Osteoblast (primary cell): ENCODE measurements at regions not wholly inside any gene's neighbourhood (a gene's known extent, or its start where the extent isn't known, plus 50 kb on each side); places are given as distances from the start of the nearest gene placed in this dataset.

ENCODE experiments used
- DNase-seq: peaks from one replicate; pipeline ENCODE4 v3.0.0; 2011; ENCODE audit warnings: low spot score, mixed read lengths; ENCODE audit not compliant: insufficient read length; ENCODE audit errors: missing footprints
- H2AFZ ChIP-seq: 2 replicates; pipeline ENCODE4 v1.6.0; 2011; ENCODE audit warnings: mild to moderate bottlenecking, low read length
- H3K27ac ChIP-seq: 2 replicates; pipeline ENCODE4 v1.5.1; 2011; ENCODE audit warnings: mild to moderate bottlenecking, low read depth, low read length, moderate library complexity
- H3K27me3 ChIP-seq: 2 replicates; pipeline ENCODE4 v1.6.0; 2012; ENCODE audit warnings: mild to moderate bottlenecking, control low read depth, inconsistent platforms, low read length, moderate library complexity; ENCODE audit not compliant: insufficient read depth
- H3K36me3 ChIP-seq: 2 replicates; pipeline ENCODE4 v1.5.1; 2011; ENCODE audit warnings: mild to moderate bottlenecking, low read length, control low read depth, moderate library complexity; ENCODE audit not compliant: insufficient read depth
- H3K4me1 ChIP-seq: 2 replicates; pipeline ENCODE4 v1.5.1; 2011; ENCODE audit warnings: mild to moderate bottlenecking, low read length, control low read depth, moderate library complexity; ENCODE audit not compliant: insufficient read depth
- H3K4me2 ChIP-seq: 2 replicates; pipeline ENCODE4 v1.6.0; 2011; ENCODE audit warnings: mild to moderate bottlenecking, low read length; ENCODE audit not compliant: insufficient read depth
- H3K4me3 ChIP-seq: fragments of 200-600 bp; sonication (generic); 3 replicates; pipeline ENCODE4 v1.5.1; 2012; ENCODE audit warnings: mild to moderate bottlenecking, low read length, inconsistent platforms; ENCODE audit not compliant: insufficient read depth
- H3K79me2 ChIP-seq: 2 replicates; pipeline ENCODE4 v1.6.0; 2012; ENCODE audit warnings: mild to moderate bottlenecking, low read length, control low read depth, inconsistent platforms; ENCODE audit not compliant: insufficient read depth
- H3K9me3 ChIP-seq: 2 replicates; pipeline ENCODE4 v1.5.1; 2011; ENCODE audit warnings: low read depth, low read length, control low read depth
- H4K20me1 ChIP-seq: 2 replicates; pipeline ENCODE4 v1.6.0; 2012; ENCODE audit warnings: mild to moderate bottlenecking, low read length, control low read depth; ENCODE audit not compliant: insufficient read depth
- TF ChIP-seq, protein P1 (sequence below): IDR thresholded peaks from 2 replicates; pipeline ENCODE4 v1.5.1; 2011; ENCODE audit warnings: mild to moderate bottlenecking, low read depth, low read length, moderate library complexity; ENCODE audit errors: extremely low read depth

DNA sequence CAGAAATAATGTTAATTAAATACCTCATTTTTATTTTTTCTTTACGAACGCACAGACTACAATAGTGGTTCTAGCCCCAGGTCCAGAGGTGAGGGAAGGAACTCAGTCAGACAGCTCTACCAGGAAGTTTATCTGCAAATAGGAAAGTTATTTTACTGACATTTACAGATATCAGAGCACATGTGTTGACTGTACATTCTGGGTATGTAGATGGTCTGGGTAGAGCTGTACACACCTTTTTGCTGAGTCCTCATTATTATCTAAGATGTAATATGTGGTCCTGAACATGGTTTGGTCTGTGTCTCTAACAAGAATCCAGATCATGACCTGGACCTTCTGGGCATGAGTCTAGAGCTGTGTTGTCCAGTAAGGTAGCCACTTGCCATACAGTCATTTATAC lies 74.6 kb upstream of the KIF5B start:
- H3K9me3 ChIP-seq, result no peaks in the 10 kb centered on the region
- H3K27ac ChIP-seq, result no peak overlapping the region
- no peaks in the 10 kb centered on the region for H3K79me2 ChIP-seq
- no peak overlapping the region for H3K4me2 ChIP-seq
- TF ChIP-seq, protein P1, sequence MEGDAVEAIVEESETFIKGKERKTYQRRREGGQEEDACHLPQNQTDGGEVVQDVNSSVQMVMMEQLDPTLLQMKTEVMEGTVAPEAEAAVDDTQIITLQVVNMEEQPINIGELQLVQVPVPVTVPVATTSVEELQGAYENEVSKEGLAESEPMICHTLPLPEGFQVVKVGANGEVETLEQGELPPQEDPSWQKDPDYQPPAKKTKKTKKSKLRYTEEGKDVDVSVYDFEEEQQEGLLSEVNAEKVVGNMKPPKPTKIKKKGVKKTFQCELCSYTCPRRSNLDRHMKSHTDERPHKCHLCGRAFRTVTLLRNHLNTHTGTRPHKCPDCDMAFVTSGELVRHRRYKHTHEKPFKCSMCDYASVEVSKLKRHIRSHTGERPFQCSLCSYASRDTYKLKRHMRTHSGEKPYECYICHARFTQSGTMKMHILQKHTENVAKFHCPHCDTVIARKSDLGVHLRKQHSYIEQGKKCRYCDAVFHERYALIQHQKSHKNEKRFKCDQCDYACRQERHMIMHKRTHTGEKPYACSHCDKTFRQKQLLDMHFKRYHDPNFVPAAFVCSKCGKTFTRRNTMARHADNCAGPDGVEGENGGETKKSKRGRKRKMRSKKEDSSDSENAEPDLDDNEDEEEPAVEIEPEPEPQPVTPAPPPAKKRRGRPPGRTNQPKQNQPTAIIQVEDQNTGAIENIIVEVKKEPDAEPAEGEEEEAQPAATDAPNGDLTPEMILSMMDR, result no peak
- no peaks in the 10 kb centered on the region for H3K27me3 ChIP-seq
- H3K4me3 ChIP-seq, result no peak overlapping the region
- H4K20me1 ChIP-seq, result no peaks in the 10 kb centered on the region
- H3K4me1 ChIP-seq, result no peaks in the 10 kb centered on the region
- no peak for DNase-seq
- no peaks in the 10 kb centered on the region for H3K36me3 ChIP-seq
- no peak overlapping the region for H2AFZ ChIP-seq

DNA sequence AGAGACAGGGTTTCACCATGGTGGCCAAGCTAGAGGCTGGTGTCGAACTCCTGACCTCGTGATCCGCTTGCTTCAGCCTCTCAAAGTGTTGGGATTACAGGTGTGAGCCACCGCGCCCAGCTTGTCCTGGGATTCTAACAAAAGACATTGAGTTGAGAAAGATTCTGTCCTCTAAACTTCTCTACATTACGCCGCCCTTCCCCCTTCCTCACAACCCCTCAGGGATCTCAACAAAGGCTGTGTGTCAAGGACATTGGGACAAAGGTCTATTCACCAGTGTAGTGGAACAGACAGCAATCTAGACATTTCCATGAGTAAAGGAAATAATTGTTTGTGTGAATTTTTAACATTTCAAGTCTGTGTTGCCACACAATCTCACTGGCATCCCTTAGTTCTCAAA lies 68.8 kb upstream of the KIF5B start:
- H2AFZ ChIP-seq, result no peak overlapping the region
- no peaks in the 10 kb centered on the region for H4K20me1 ChIP-seq
- no peaks in the 10 kb centered on the region for H3K36me3 ChIP-seq
- DNase-seq, result no peak
- no peak overlapping the region for H3K4me3 ChIP-seq
- H3K27me3 ChIP-seq, result no peaks in the 10 kb centered on the region
- H3K79me2 ChIP-seq, result no peaks in the 10 kb centered on the region
- no peaks in the 10 kb centered on the region for H3K4me1 ChIP-seq
- TF ChIP-seq, protein P1, result no peak
- no peaks in the 10 kb centered on the region for H3K9me3 ChIP-seq
- no peak overlapping the region for H3K4me2 ChIP-seq
- H3K27ac ChIP-seq, result no peak overlapping the region

- Histone ChIP-seq H3K4me2 (no peak overlapping the region), H3K79me2 (no peaks in the 10 kb centered on the region), H2AFZ (no peak overlapping the region), H4K20me1 (no peaks in the 10 kb centered on the region), H3K9me3 (no peaks in the 10 kb centered on the region), H3K4me3 (no peak overlapping the region), H3K4me1 (no peaks in the 10 kb centered on the region), H3K27me3 (no peaks in the 10 kb centered on the region), H3K36me3 (no peaks in the 10 kb centered on the region), H3K27ac (no peak overlapping the region)
- TF ChIP-seq, protein P1, result no peak
- no peak for DNase-seq
Observed at GRCh38 chr10:32123021-32123420, 66.8 kb upstream of the KIF5B start.

DNA sequence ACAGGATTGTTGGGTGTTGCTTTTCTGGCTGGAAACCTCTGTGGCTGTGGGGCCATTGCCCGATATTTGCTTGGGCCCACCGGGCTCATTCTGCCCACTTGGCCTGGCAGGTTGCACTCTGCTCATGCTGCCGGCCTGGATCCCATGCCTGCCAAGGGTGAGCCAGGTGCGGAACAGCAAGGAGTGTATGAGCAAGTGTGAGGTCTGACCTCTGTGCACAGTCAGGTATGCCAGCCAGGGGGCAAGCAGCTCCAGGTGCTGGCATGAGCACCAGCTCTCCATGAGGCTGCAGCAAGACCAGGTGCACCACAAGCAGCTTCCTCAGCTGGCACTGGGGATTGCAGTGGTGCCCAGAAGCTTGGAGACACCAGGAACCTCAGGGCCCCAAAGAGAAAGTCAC lies 65.4 kb upstream of the KIF5B start:
- Histone ChIP-seq H3K4me3 (no peak overlapping the region), H3K79me2 (no peaks in the 10 kb centered on the region), H3K4me1 (no peaks in the 10 kb centered on the region), H3K4me2 (no peak overlapping the region), H3K9me3 (no peaks in the 10 kb centered on the region), H3K27ac (no peak overlapping the region), H4K20me1 (no peaks in the 10 kb centered on the region), H2AFZ (no peak overlapping the region), H3K27me3 (no peaks in the 10 kb centered on the region), H3K36me3 (no peaks in the 10 kb centered on the region)
- no peak for DNase-seq
- TF ChIP-seq, protein P1, result no peak
